Activated T-helper 1 cell treated with Interleukin-2 at 50 U/mL for 16 hours (primary cell): ENCODE measurements at regions not wholly inside any gene's neighbourhood (a gene's known extent, or its start where the extent isn't known, plus 50 kb on each side); places are given as distances from the start of the nearest gene placed in this dataset.
"Not testable (repeated sequence)": the region's sequence is repeated elsewhere in the genome, so short reads cannot be mapped to it uniquely, and the experiment has no call there.

Experiments
- DNase-seq: peaks from one replicate; pipeline ENCODE4 v3.0.0-alpha.2; 2020; ENCODE audit warnings: low read depth

GRCh38 chr18:21928925-21929324 lies 188.3 kb downstream of the MIB1 start:
- DNase-seq, result no peak

- no peak for DNase-seq
Observed at GRCh38 chr18:21930177-21930576, 189.6 kb downstream of the MIB1 start.

- no peak for DNase-seq
Observed at GRCh38 chr18:21933931-21934765, 193.6 kb downstream of the MIB1 start.

- no peak for DNase-seq
Observed at GRCh38 chr18:21934766-21935015, 194.1 kb downstream of the MIB1 start.

- DNase-seq, result no peak
Observed at GRCh38 chr18:21943456-21943855, 202.9 kb downstream of the MIB1 start.

GRCh38 chr18:21949326-21950015 lies 208.9 kb downstream of the MIB1 start:
- DNase-seq, result no peak

- DNase-seq, result peak; percentile 65
Observed at GRCh38 chr18:21955757-21956652, 213.4 kb upstream of the GATA6 start.

- no peak for DNase-seq
Observed at GRCh38 chr18:21958263-21958662, 211.1 kb upstream of the GATA6 start.

- no peak for DNase-seq
Observed at GRCh38 chr18:21958707-21959450, 210.5 kb upstream of the GATA6 start.

GRCh38 chr18:21960189-21960588 lies 209.2 kb upstream of the GATA6 start:
- no peak for DNase-seq

GRCh38 chr18:21963336-21963735 lies 206.1 kb upstream of the GATA6 start:
- no peak for DNase-seq

GRCh38 chr18:21968338-21968737 lies 201.1 kb upstream of the GATA6 start:
- no peak for DNase-seq

- DNase-seq, result no peak
Observed at GRCh38 chr18:21972281-21972680, 197.1 kb upstream of the GATA6 start.

- DNase-seq, result not testable (repeated sequence)
Observed at GRCh38 chr18:21975954-21976353, 193.4 kb upstream of the GATA6 start.

GRCh38 chr18:21978546-21979170 lies 190.7 kb upstream of the GATA6 start:
- DNase-seq, result no peak

GRCh38 chr18:21979171-21979560 lies 190.2 kb upstream of the GATA6 start:
- DNase-seq, result no peak

- DNase-seq, result no peak
Observed at GRCh38 chr18:21979759-21980158, 189.6 kb upstream of the GATA6 start.

GRCh38 chr18:21980744-21981143 lies 188.6 kb upstream of the GATA6 start:
- DNase-seq, result no peak

GRCh38 chr18:21981489-21981888 lies 187.9 kb upstream of the GATA6 start:
- DNase-seq, result not testable (repeated sequence)

- DNase-seq, result no peak
Observed at GRCh38 chr18:21991081-21991534, 178.3 kb upstream of the GATA6 start.

- DNase-seq, result no peak
Observed at GRCh38 chr18:21991886-21992285, 177.5 kb upstream of the GATA6 start.
